ENCODE measurements at regions not wholly inside any gene's neighbourhood (a gene's known extent, or its start where the extent isn't known, plus 50 kb on each side); places are given as distances from the start of the nearest gene placed in this dataset.

DNA sequence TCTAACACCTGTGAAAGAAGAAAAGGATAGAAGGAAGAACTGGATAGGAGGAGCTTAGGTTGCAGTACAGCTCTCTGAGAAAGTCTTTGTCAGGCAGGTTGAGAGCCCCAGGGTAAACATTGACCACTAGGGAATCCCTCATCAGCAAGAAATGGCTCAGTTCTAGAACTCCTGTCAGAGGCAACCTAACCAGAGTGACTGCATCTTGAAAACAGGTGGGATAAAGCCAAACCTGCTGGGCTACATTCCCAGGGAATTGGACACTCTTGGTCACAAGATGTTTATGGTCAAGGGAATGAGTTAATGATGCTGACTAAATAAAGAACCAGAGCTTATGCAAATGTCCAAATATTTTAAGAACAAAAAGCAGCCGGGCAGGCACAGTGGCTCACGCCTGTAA is 108.3 kb upstream of the MED14 start:
- TF ChIP-seq YY1 (IDR thresholded peaks at IDR 0.05; ENCODE audit: low read depth, low read length) (no peak), POLR2A (IDR thresholded peaks at IDR 0.05; ENCODE audit: control extremely low read depth in 1 of 2, low read depth in 2 of 2, low read length in 2 of 2) (no peak), TCF12 (IDR thresholded peaks at IDR 0.05; ENCODE audit: low read depth, low read length) (no peak), RAD21 (IDR thresholded peaks at IDR 0.05 in 1 of 2, conservative IDR thresholded peaks at IDR 0.05 in 1 of 2; ENCODE audit: low read depth in 2 of 2, low read length in 2 of 2) (no peak), POLR2AphosphoS5 (IDR thresholded peaks at IDR 0.05; ENCODE audit: low read depth, low read length) (no peak), RNF2 (IDR thresholded peaks at IDR 0.05; ENCODE audit: borderline replicate concordance, low read depth, low read length, missing control alignments, poor library complexity, severe bottlenecking) (no peak), JUND (IDR thresholded peaks at IDR 0.05; ENCODE audit: low read length) (no peak), SIX5 (IDR thresholded peaks at IDR 0.05; ENCODE audit: low read depth, low read length) (no peak), SAP30 (IDR thresholded peaks at IDR 0.05; ENCODE audit: insufficient read depth, insufficient replicate concordance, low read length) (no peak), TAF1 (IDR thresholded peaks at IDR 0.05; ENCODE audit: low read depth, low read length) (no peak)
- TF ChIP-seq, protein P1, sequence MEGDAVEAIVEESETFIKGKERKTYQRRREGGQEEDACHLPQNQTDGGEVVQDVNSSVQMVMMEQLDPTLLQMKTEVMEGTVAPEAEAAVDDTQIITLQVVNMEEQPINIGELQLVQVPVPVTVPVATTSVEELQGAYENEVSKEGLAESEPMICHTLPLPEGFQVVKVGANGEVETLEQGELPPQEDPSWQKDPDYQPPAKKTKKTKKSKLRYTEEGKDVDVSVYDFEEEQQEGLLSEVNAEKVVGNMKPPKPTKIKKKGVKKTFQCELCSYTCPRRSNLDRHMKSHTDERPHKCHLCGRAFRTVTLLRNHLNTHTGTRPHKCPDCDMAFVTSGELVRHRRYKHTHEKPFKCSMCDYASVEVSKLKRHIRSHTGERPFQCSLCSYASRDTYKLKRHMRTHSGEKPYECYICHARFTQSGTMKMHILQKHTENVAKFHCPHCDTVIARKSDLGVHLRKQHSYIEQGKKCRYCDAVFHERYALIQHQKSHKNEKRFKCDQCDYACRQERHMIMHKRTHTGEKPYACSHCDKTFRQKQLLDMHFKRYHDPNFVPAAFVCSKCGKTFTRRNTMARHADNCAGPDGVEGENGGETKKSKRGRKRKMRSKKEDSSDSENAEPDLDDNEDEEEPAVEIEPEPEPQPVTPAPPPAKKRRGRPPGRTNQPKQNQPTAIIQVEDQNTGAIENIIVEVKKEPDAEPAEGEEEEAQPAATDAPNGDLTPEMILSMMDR (IDR thresholded peaks at IDR 0.05; ENCODE audit: control extremely low read depth in 1 of 3, insufficient read depth in 1 of 3, low read depth in 1 of 3, low read length in 3 of 3): no peak

Measured in H1 (cell line).